SU-DHL-6 (cell line): ENCODE measurements at regions not wholly inside any gene's neighbourhood (a gene's known extent, or its start where the extent isn't known, plus 50 kb on each side); places are given as distances from the start of the nearest gene placed in this dataset.

ENCODE experiments used
- H2AFZ ChIP-seq: fragments of 200-600 bp; sonication (generic); 2 replicates; pipeline ENCODE4 v1.6.1; 2014; ENCODE audit warnings: low read depth, mild to moderate bottlenecking, moderate library complexity, mixed read lengths, antibody characterized with exemption, low read length; ENCODE audit not compliant: severe bottlenecking
- H3F3A ChIP-seq: fragments of 200-600 bp; shearing (Covaris generic); 2 replicates; pipeline ENCODE4 v1.6.0; 2016; ENCODE audit warnings: antibody characterized with exemption, mild to moderate bottlenecking; ENCODE audit not compliant: insufficient read depth
- H3K27ac ChIP-seq: fragments of 200-600 bp; sonication (generic); 2 replicates; pipeline ENCODE4 v1.5.1; 2016; ENCODE audit warnings: low read depth, mild to moderate bottlenecking, low read length, moderate library complexity, mixed read lengths
- H3K27me3 ChIP-seq: fragments of 200-600 bp; sonication (generic), shearing (Covaris generic); 2 replicates; pipeline ENCODE4 v1.6.0; 2014; ENCODE audit warnings: mild to moderate bottlenecking, low read length
- H3K36me3 ChIP-seq: fragments of 200-600 bp; sonication (generic); 2 replicates; pipeline ENCODE4 v1.6.1; 2014; ENCODE audit warnings: mild to moderate bottlenecking, low read length, mixed read lengths
- H3K4me2 ChIP-seq: fragments of 300-600, 200-600 bp; shearing (Covaris generic), sonication (generic); 2 replicates; pipeline ENCODE4 v1.6.0; 2014; ENCODE audit warnings: low read length, low read depth, mild to moderate bottlenecking; ENCODE audit not compliant: poor library complexity, severe bottlenecking
- H3K4me3 ChIP-seq: fragments of 200-600 bp; sonication (generic); 2 replicates; pipeline ENCODE4 v1.5.1; 2014; ENCODE audit warnings: antibody characterized with exemption, low read length, mild to moderate bottlenecking, mixed read lengths; ENCODE audit not compliant: insufficient read depth, poor library complexity, severe bottlenecking
- H3K79me2 ChIP-seq: fragments of 200-600 bp; sonication (generic); 2 replicates; pipeline ENCODE4 v1.6.1; 2014; ENCODE audit warnings: mild to moderate bottlenecking, low read length, moderate library complexity; ENCODE audit not compliant: insufficient read depth
- H3K9ac ChIP-seq: fragments of 200-600 bp; sonication (generic); 2 replicates; pipeline ENCODE4 v1.7.0; 2014; ENCODE audit warnings: mild to moderate bottlenecking, low read length
- H3K9me2 ChIP-seq: fragments of 200-600 bp; sonication (generic); replicated peaks from 2 replicates; pipeline ENCODE4 v1.6.1; 2014; ENCODE audit warnings: low read length; ENCODE audit not compliant: insufficient read depth
- H3K9me3 ChIP-seq: fragments of 200-600 bp; sonication (generic); 2 replicates; pipeline ENCODE4 v1.6.1; 2014; ENCODE audit warnings: low read length, mixed read lengths; ENCODE audit not compliant: insufficient read depth
- H4K20me1 ChIP-seq: fragments of 200-600 bp; sonication (generic); 2 replicates; pipeline ENCODE4 v1.6.1; 2014; ENCODE audit warnings: low read depth, mild to moderate bottlenecking, antibody characterized with exemption, low read length, moderate library complexity, mixed read lengths
- CTCF ChIP-seq: fragments of 200-600 bp; sonication (generic); IDR thresholded peaks from one replicate; pipeline ENCODE4 v1.5.1; 2017; ENCODE audit warnings: antibody characterized with exemption, mild to moderate bottlenecking, low read length, moderate library complexity; ENCODE audit not compliant: insufficient read depth, poor library complexity, severe bottlenecking
- EZH2phosphoT487 ChIP-seq: fragments of 200-600 bp; sonication (generic), shearing (Covaris generic); conservative IDR thresholded peaks from 2 replicates; pipeline ENCODE4 v1.6.1; 2018; ENCODE audit warnings: mild to moderate bottlenecking, antibody characterized with exemption, low read length, moderate library complexity, mixed read lengths

- H3K9me2 ChIP-seq = no peaks in the 10 kb centered on the region
- H3F3A ChIP-seq = no peaks in the 10 kb centered on the region
- TF ChIP-seq EZH2phosphoT487 (no peak), CTCF (no peak)
- no peak overlapping the region for H3K9ac ChIP-seq
- no peak overlapping the region for H3K4me3 ChIP-seq
- no peak overlapping the region for H3K4me2 ChIP-seq
- no peaks in the 10 kb centered on the region for H3K27me3 ChIP-seq
- H3K27ac ChIP-seq = no peak overlapping the region
- H4K20me1 ChIP-seq = no peaks in the 10 kb centered on the region
- no peaks in the 10 kb centered on the region for H3K79me2 ChIP-seq
- H3K36me3 ChIP-seq = no peaks in the 10 kb centered on the region
- H3K9me3 ChIP-seq = no peaks in the 10 kb centered on the region
- no peak overlapping the region for H2AFZ ChIP-seq
Measured at GRCh38 chr3:74263031-74263430, 351.4 kb downstream of the CNTN3 start.

- Histone ChIP-seq H3K9me2 (no peaks in the 10 kb centered on the region), H3K4me2 (no peak overlapping the region), H3K36me3 (no peaks in the 10 kb centered on the region), H3F3A (no peaks in the 10 kb centered on the region), H3K9me3 (no peaks in the 10 kb centered on the region), H3K4me3 (no peak overlapping the region), H2AFZ (no peak overlapping the region), H3K79me2 (no peaks in the 10 kb centered on the region), H3K27me3 (no peaks in the 10 kb centered on the region), H4K20me1 (no peaks in the 10 kb centered on the region), H3K9ac (no peak overlapping the region), H3K27ac (no peak overlapping the region)
- TF ChIP-seq CTCF = no peak
- TF ChIP-seq EZH2phosphoT487 = no peak
Measured at GRCh38 chr3:74233091-74233490, 381.4 kb downstream of the CNTN3 start.

GRCh38 chr3:74217467-74217866 lies 397.0 kb downstream of the CNTN3 start:
- H3K4me2 ChIP-seq = no peak overlapping the region
- no peaks in the 10 kb centered on the region for H3K9me3 ChIP-seq
- H3K9me2 ChIP-seq = no peaks in the 10 kb centered on the region
- no peaks in the 10 kb centered on the region for H3K36me3 ChIP-seq
- no peak overlapping the region for H2AFZ ChIP-seq
- H4K20me1 ChIP-seq = no peaks in the 10 kb centered on the region
- no peak overlapping the region for H3K27ac ChIP-seq
- H3K4me3 ChIP-seq = no peak overlapping the region
- TF ChIP-seq EZH2phosphoT487 = no peak
- no peak for TF ChIP-seq CTCF
- H3K27me3 ChIP-seq = no peaks in the 10 kb centered on the region
- H3F3A ChIP-seq = no peaks in the 10 kb centered on the region
- H3K9ac ChIP-seq = no peak overlapping the region
- no peaks in the 10 kb centered on the region for H3K79me2 ChIP-seq

GRCh38 chr3:74214286-74214685 lies 400.2 kb downstream of the CNTN3 start:
- Histone ChIP-seq H3F3A (no peaks in the 10 kb centered on the region), H3K9me2 (no peaks in the 10 kb centered on the region), H4K20me1 (no peaks in the 10 kb centered on the region), H3K4me3 (no peak overlapping the region), H3K36me3 (no peaks in the 10 kb centered on the region), H3K9ac (no peak overlapping the region), H3K79me2 (no peaks in the 10 kb centered on the region), H3K27ac (no peak overlapping the region), H2AFZ (no peak overlapping the region), H3K27me3 (no peaks in the 10 kb centered on the region), H3K4me2 (no peak overlapping the region), H3K9me3 (no peaks in the 10 kb centered on the region)
- TF ChIP-seq EZH2phosphoT487 = no peak
- TF ChIP-seq CTCF = no peak
